GM12891 (cell line): ENCODE measurements at regions not wholly inside any gene's neighbourhood (a gene's known extent, or its start where the extent isn't known, plus 50 kb on each side); places are given as distances from the start of the nearest gene placed in this dataset.

Experiments used
- DNase-seq: peaks from one replicate; pipeline ENCODE4 v3.0.0; 2011; ENCODE audit warnings: low spot score; ENCODE audit not compliant: insufficient read length
- FAIRE-seq: peaks from 2 replicates; lab custom pipeline; 2011; peaks lifted over from hg19 to GRCh38; lab: Jason Lieb, UNC
- PAX5 ChIP-seq: IDR thresholded peaks from 2 replicates; pipeline ENCODE4 v1.6.1; 2011; ENCODE audit warnings: low read length, moderate library complexity, mild to moderate bottlenecking; ENCODE audit not compliant: insufficient read depth, severe bottlenecking
- POLR2A ChIP-seq: IDR thresholded peaks from 2 replicates; pipeline ENCODE4 v1.6.1; 2011; ENCODE audit warnings: low read depth, low read length, control low read depth
- POLR2AphosphoS5 ChIP-seq: IDR thresholded peaks from 2 replicates; pipeline ENCODE4 v1.6.1; 2011; ENCODE audit warnings: low read depth, low read length, control low read depth
- POU2F2 ChIP-seq: IDR thresholded peaks from 2 replicates; pipeline ENCODE4 v1.6.1; 2011; ENCODE audit warnings: low read depth, mild to moderate bottlenecking, control low read depth, low read length, moderate library complexity
- SPI1 ChIP-seq: IDR thresholded peaks from 2 replicates; pipeline ENCODE4 v1.6.1; 2011; ENCODE audit warnings: low read depth, low read length, control low read depth
- TAF1 ChIP-seq: IDR thresholded peaks from 2 replicates; pipeline ENCODE4 v1.6.1; 2011; ENCODE audit warnings: low read depth, low read length, control low read depth

DNA sequence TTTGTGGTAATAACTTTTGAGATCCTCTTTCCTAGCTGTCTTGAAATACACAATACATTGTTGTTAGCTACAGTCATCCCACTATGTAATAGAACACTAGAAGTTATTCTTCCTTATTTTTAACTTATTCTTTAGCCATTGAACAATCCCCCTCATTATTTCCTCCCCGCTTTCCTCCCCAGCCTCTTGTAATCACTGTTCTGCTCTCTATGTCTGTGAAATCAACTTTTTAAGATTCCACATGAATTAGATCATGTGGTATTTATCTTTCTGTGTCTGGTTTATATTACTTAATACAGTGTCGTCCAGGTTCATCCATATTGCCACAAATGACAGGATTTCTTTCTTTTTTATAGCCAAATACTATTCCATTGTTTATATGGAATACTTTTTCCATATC lies 72.9 kb downstream of the SLC10A2 start:
- FAIRE-seq, result no peak
- DNase-seq, result no peak
- no peak for TF ChIP-seq POU2F2
- TF ChIP-seq POLR2AphosphoS5, result no peak
- TF ChIP-seq SPI1, result no peak
- TF ChIP-seq TAF1, result no peak
- TF ChIP-seq POLR2A, result no peak
- no peak for TF ChIP-seq PAX5

GRCh38 chr13:102984210-102984609 lies 82.0 kb downstream of the SLC10A2 start:
- FAIRE-seq (no peak), DNase-seq (no peak)

DNA sequence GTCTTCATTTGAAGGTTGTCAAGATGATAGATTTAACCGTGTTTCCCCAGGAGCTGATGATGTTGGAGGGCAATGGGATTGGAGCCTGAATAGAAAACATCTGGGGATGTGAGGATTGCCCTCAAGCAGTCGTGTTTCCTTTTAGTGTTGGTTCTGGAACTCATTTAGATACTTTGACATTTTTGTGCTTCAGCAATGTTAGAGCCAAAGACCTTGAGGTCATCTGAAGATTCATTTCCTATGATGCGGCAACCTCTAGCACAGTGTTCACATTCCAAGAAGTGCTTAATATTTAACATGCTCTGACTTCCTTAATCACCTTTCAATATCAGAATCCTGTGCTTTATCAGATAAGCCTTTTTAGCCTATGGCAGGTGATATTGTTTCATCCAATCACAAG lies 82.7 kb downstream of the SLC10A2 start:
- FAIRE-seq (no peak), DNase-seq (no peak)
- no peak for TF ChIP-seq POLR2A
- no peak for TF ChIP-seq SPI1
- no peak for TF ChIP-seq POLR2AphosphoS5
- no peak for TF ChIP-seq PAX5

More at GRCh38 chr13:102984210-102984609, 82.0 kb downstream of the SLC10A2 start:
- TF ChIP-seq PAX5, result no peak
- TF ChIP-seq POU2F2, result no peak
- TF ChIP-seq TAF1, result no peak
- no peak for TF ChIP-seq POLR2A
- TF ChIP-seq SPI1, result no peak
- TF ChIP-seq POLR2AphosphoS5, result no peak

GRCh38 chr13:102980331-102980982 lies 85.8 kb downstream of the SLC10A2 start:
- DNase-seq, result no peak
- no peak for FAIRE-seq
- TF ChIP-seq POLR2AphosphoS5, result no peak
- no peak for TF ChIP-seq TAF1
- no peak for TF ChIP-seq PAX5
- TF ChIP-seq SPI1, result no peak
- no peak for TF ChIP-seq POU2F2
- TF ChIP-seq POLR2A, result no peak

GRCh38 chr13:102978168-102978567 lies 88.0 kb downstream of the SLC10A2 start:
- no peak for DNase-seq
- FAIRE-seq, result no peak

GRCh38 chr13:102977471-102977870 lies 88.7 kb downstream of the SLC10A2 start:
- TF ChIP-seq TAF1, result no peak
- no peak for TF ChIP-seq PAX5
- no peak for TF ChIP-seq POLR2AphosphoS5
- no peak for TF ChIP-seq SPI1
- no peak for TF ChIP-seq POLR2A
- TF ChIP-seq POU2F2, result no peak
- FAIRE-seq (no peak), DNase-seq (no peak)

More at GRCh38 chr13:102978168-102978567, 88.0 kb downstream of the SLC10A2 start:
- TF ChIP-seq TAF1, result no peak
- TF ChIP-seq SPI1, result no peak

GRCh38 chr13:102974317-102975087 lies 91.7 kb downstream of the SLC10A2 start:
- TF ChIP-seq POU2F2 (no peak), POLR2AphosphoS5 (no peak), SPI1 (no peak), POLR2A (no peak), TAF1 (no peak)
- no peak for DNase-seq
- FAIRE-seq, result no peak

GRCh38 chr13:102972191-102972590 lies 94.0 kb downstream of the SLC10A2 start:
- TF ChIP-seq POLR2AphosphoS5 (no peak), POU2F2 (no peak), PAX5 (no peak), POLR2A (no peak), SPI1 (no peak), TAF1 (no peak)
- FAIRE-seq, result peak; percentile 51
- DNase-seq, result no peak

- DNase-seq (peak; percentile 8), FAIRE-seq (peak; percentile 93)
- TF ChIP-seq SPI1 (no peak), PAX5 (no peak), POU2F2 (no peak), POLR2A (no peak), TAF1 (no peak), POLR2AphosphoS5 (no peak)
Measured at GRCh38 chr13:102970542-102970941, 95.7 kb downstream of the SLC10A2 start.
